SK-N-SH treated with all-trans-retinoic acid at 6 μM for 48 hours (cell line): ENCODE measurements at regions not wholly inside any gene's neighbourhood (a gene's known extent, or its start where the extent isn't known, plus 50 kb on each side); places are given as distances from the start of the nearest gene placed in this dataset.

Source experiments
- ARNTL ChIP-seq: fragments of 450-650 bp; formaldehyde crosslinking; IDR thresholded peaks from 2 replicates; pipeline ENCODE4 v1.5.0; 2020; ENCODE audit warnings: low read depth, mild to moderate bottlenecking, moderate library complexity, borderline replicate concordance
- CSRNP3 ChIP-seq: fragments of 250-450 bp; sonication (Bioruptor Pico); IDR thresholded peaks from 2 replicates; pipeline ENCODE4 v1.5.1; 2021; ENCODE audit warnings: mild to moderate bottlenecking, moderate library complexity
- OSR1 ChIP-seq: fragments of 250-450 bp; sonication (Bioruptor Pico); IDR thresholded peaks from 2 replicates; pipeline ENCODE4 v1.8.0; 2022; ENCODE audit warnings: moderate library complexity, mild to moderate bottlenecking, inconsistent platforms
- PATZ1 ChIP-seq: fragments of 250-450 bp; sonication (Bioruptor Pico); IDR thresholded peaks from 2 replicates; pipeline ENCODE4 v1.8.0; 2020; ENCODE audit warnings: mild to moderate bottlenecking, moderate library complexity, borderline replicate concordance
- TCF4 ChIP-seq: fragments of 250-450 bp; sonication (Bioruptor Pico); IDR thresholded peaks from 2 replicates; pipeline ENCODE4 v1.8.0; 2021; ENCODE audit warnings: mild to moderate bottlenecking, moderate library complexity, borderline replicate concordance
- ZFP3 ChIP-seq: fragments of 250-450 bp; sonication (Bioruptor Pico); IDR thresholded peaks from 2 replicates; pipeline ENCODE4 v1.5.0; 2020; ENCODE audit warnings: mild to moderate bottlenecking, moderate library complexity
- ZFP30 ChIP-seq: fragments of 450-650 bp; formaldehyde crosslinking; IDR thresholded peaks from 2 replicates; pipeline ENCODE4 v1.5.0; 2022; ENCODE audit warnings: mild to moderate bottlenecking, moderate library complexity
- ZNF565 ChIP-seq: fragments of 450-650 bp; formaldehyde crosslinking; conservative IDR thresholded peaks from 2 replicates; pipeline ENCODE4 v1.5.0; 2020; ENCODE audit warnings: low read depth, mild to moderate bottlenecking, moderate library complexity
- ZNF70 ChIP-seq: fragments of 450-650 bp; formaldehyde crosslinking; IDR thresholded peaks from 2 replicates; pipeline ENCODE4 v1.5.0; 2020; ENCODE audit warnings: mild to moderate bottlenecking, moderate library complexity

- TF ChIP-seq ARNTL (CRISPR knock-in tag) (no peak), ZNF70 (CRISPR knock-in tag) (no peak), TCF4 (CRISPR knock-in tag) (no peak), ZFP30 (CRISPR knock-in tag) (no peak), ZFP3 (CRISPR knock-in tag) (no peak), PATZ1 (CRISPR knock-in tag) (no peak), CSRNP3 (CRISPR knock-in tag) (no peak), ZNF565 (CRISPR knock-in tag) (no peak), OSR1 (CRISPR knock-in tag) (no peak)
Measured at GRCh38 chr12:29844667-29845066, 60.9 kb upstream of the TMTC1 start.
